ENCODE measurements at regions not wholly inside any gene's neighbourhood (a gene's known extent, or its start where the extent isn't known, plus 50 kb on each side); places are given as distances from the start of the nearest gene placed in this dataset.

DNA sequence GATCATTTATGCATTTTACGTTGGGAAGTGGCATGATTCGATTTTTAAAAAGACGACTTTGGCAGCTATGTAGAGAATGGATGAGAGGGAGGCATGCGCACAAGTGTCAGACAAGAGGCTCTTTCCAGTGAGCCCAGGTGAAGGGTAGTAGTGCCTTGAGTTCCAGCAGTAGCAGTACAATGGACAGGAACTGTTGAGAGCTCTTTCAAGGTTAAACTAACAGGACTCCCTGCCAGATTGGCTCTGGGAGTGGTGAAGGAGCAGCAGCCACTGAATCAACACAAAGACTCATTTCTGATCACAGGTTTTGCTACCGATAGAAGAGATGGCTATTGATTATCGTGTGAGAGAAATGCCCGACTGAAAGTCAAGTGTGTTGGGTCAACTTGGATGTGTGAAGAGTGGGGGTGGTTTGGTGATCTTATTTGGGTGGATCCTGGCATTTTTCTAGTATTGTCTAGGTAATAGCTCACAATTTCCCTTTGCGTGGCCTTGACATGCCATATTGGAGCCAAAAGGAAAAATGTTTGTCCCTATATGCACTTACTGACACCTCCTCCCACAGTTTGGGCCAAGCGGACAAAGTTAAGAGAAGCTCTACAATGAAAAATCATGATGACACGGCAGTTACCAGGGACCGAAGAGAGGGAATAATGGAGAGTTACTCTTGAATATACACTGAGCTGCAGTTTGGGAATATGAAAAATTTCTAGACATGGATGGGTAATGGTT lies 81.6 kb upstream of the MDFIC2 start:
- no peak for TF ChIP-seq CTCF (IDR thresholded peaks at IDR 0.05)
- no peak for TF ChIP-seq POLR2A (IDR thresholded peaks at IDR 0.05)

Measured in thyroid gland (tissue), 4 donors.